GM12872 (cell line): ENCODE measurements at regions not wholly inside any gene's neighbourhood (a gene's known extent, or its start where the extent isn't known, plus 50 kb on each side); places are given as distances from the start of the nearest gene placed in this dataset.

Source experiments
- CTCF ChIP-seq: IDR thresholded peaks from 3 replicates; pipeline ENCODE4 v1.5.1; 2011; ENCODE audit warnings: low read depth, mild to moderate bottlenecking, low read length, moderate library complexity; ENCODE audit not compliant: insufficient read depth

DNA sequence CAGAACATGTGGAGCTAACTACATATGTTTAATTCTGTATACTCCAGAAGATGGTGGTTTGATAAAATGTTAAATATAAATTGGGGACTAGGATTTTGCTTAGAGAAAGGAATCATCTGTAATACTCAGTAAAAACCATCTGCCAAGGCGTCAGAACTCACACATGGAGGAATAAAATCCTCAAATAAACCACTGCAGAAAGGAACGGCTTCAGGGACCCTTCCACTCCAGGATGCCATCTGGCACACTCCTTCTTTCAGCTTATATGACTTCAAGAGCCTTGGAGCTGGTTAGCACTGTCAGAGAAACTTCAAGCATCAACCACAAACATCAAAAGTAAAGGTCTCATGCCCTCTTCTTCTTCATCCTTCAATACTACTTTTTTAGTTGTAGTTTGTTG, 360.6 kb downstream of the PLK2 start:
- TF ChIP-seq CTCF, result no peak

DNA sequence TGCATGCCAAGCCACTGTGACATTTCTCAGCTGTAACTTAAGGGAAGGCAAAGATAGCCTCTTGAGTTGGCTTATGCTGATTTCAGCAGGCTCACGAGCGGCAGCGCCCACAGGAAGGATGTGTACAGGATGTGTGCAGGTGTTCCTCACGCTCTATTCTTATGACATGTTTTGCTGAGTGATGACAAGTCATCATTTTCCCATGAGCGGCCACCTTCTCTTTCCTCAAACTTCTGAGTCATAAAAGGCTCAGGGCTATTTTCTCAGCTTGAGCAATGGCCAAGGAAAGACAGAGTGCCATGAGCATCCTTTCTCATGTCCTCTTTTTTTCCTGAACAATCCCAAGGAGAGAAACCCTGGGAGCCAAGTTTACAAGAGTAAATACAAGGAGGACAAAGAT, 365.9 kb downstream of the PLK2 start:
- no peak for TF ChIP-seq CTCF

GRCh38 chr5:58090704-58091103, 369.2 kb downstream of the PLK2 start:
- no peak for TF ChIP-seq CTCF

- no peak for TF ChIP-seq CTCF
Observed at GRCh38 chr5:58088941-58089340, 370.9 kb downstream of the PLK2 start.

DNA sequence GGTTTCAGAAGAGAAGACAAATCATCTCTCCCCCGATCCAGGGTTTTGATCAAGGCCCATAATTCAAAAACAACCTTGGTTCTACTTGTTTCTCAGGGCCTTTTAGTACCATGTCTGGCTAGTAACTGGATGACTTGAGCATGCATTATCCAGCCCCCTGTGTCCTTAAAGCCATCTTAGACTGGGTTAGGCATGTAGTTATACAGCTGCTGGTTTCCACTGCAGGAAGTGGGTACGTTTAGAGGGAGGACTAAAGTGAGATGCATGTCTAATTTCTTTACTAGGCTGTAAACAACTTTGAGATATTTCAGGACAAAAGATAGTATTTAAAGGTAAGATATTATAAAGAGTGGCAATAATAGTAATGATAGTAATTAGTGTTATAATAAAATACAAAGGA, 372.0 kb downstream of the PLK2 start:
- TF ChIP-seq CTCF, result no peak

GRCh38 chr5:58087123-58087522, 372.8 kb downstream of the PLK2 start:
- TF ChIP-seq CTCF, result no peak

GRCh38 chr5:58085800-58086199, 374.1 kb downstream of the PLK2 start:
- no peak for TF ChIP-seq CTCF

DNA sequence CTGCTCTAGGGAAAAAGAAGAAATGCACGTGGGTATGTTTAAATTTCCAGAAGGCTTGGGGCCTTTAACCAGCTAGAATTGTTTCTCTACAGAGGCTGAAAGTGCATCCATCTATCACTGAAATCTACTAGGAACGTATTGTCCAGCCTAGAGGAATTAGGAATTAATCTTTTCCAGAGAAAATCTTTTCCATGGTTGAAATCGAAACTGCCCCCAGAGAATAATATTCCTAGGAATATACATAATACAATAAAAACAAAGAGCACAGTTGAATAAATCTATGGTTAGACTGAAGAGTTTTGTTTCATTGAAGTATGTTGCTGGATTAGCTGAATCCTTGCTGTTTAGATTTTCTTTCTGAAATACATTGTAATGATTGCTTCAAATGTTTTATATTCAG, 378.5 kb downstream of the PLK2 start:
- no peak for TF ChIP-seq CTCF
